ENCODE measurements at regions not wholly inside any gene's neighbourhood (a gene's known extent, or its start where the extent isn't known, plus 50 kb on each side); places are given as distances from the start of the nearest gene placed in this dataset.

GRCh38 chr9:107932046-107932445 lies 442.5 kb upstream of the KLF4 start:
- Histone ChIP-seq H3K4me3 (ENCODE audit: low read depth in 1 of 2, low read length in 2 of 2) (no peak overlapping the region), H3K27ac (ENCODE audit: low read depth, low read length) (no peak overlapping the region), H3K9ac (ENCODE audit: low read length) (no peak overlapping the region), H3K36me3 (ENCODE audit: insufficient read depth, low read length) (no peaks in the 10 kb centered on the region), H3K9me3 (ENCODE audit: low read length) (no peaks in the 10 kb centered on the region), H3K4me1 (ENCODE audit: insufficient read depth, low read length) (no peaks in the 10 kb centered on the region), H3K27me3 (ENCODE audit: control insufficient read depth in 1 of 2, insufficient read depth in 2 of 2, low read length in 2 of 2) (no peaks in the 10 kb centered on the region)

- no peak overlapping the region for H3K27ac ChIP-seq (ENCODE audit: low read depth, low read length)
- H3K9ac ChIP-seq (ENCODE audit: low read length), result no peak overlapping the region
- no peaks in the 10 kb centered on the region for H3K36me3 ChIP-seq (ENCODE audit: insufficient read depth, low read length)
- no peak overlapping the region for H3K4me3 ChIP-seq (ENCODE audit: low read depth in 1 of 2, low read length in 2 of 2)
- no peaks in the 10 kb centered on the region for H3K27me3 ChIP-seq (ENCODE audit: control insufficient read depth in 1 of 2, insufficient read depth in 2 of 2, low read length in 2 of 2)
- no peaks in the 10 kb centered on the region for H3K4me1 ChIP-seq (ENCODE audit: insufficient read depth, low read length)
- H3K9me3 ChIP-seq (ENCODE audit: low read length), result no peaks in the 10 kb centered on the region
Observed at GRCh38 chr9:107931071-107931715, 441.6 kb upstream of the KLF4 start.

GRCh38 chr9:107929443-107929842 lies 439.9 kb upstream of the KLF4 start:
- no peak overlapping the region for H3K9ac ChIP-seq (ENCODE audit: low read length)
- no peaks in the 10 kb centered on the region for H3K9me3 ChIP-seq (ENCODE audit: low read length)
- no peaks in the 10 kb centered on the region for H3K27me3 ChIP-seq (ENCODE audit: control insufficient read depth in 1 of 2, insufficient read depth in 2 of 2, low read length in 2 of 2)
- H3K4me1 ChIP-seq (ENCODE audit: insufficient read depth, low read length), result no peaks in the 10 kb centered on the region
- H3K4me3 ChIP-seq (ENCODE audit: low read depth in 1 of 2, low read length in 2 of 2), result no peak overlapping the region
- H3K36me3 ChIP-seq (ENCODE audit: insufficient read depth, low read length), result no peaks in the 10 kb centered on the region
- H3K27ac ChIP-seq (ENCODE audit: low read depth, low read length), result no peak overlapping the region

- Histone ChIP-seq H3K4me3 (ENCODE audit: low read depth in 1 of 2, low read length in 2 of 2) (no peak overlapping the region), H3K9ac (ENCODE audit: low read length) (no peak overlapping the region), H3K9me3 (ENCODE audit: low read length) (no peaks in the 10 kb centered on the region), H3K36me3 (ENCODE audit: insufficient read depth, low read length) (no peaks in the 10 kb centered on the region), H3K27ac (ENCODE audit: low read depth, low read length) (no peak overlapping the region), H3K27me3 (ENCODE audit: control insufficient read depth in 1 of 2, insufficient read depth in 2 of 2, low read length in 2 of 2) (no peaks in the 10 kb centered on the region), H3K4me1 (ENCODE audit: insufficient read depth, low read length) (no peaks in the 10 kb centered on the region)
Observed at GRCh38 chr9:107928701-107929371, 439.3 kb upstream of the KLF4 start.

- H3K9ac ChIP-seq (ENCODE audit: low read length), result no peak overlapping the region
- no peaks in the 10 kb centered on the region for H3K9me3 ChIP-seq (ENCODE audit: low read length)
- no peak overlapping the region for H3K27ac ChIP-seq (ENCODE audit: low read depth, low read length)
- H3K27me3 ChIP-seq (ENCODE audit: control insufficient read depth in 1 of 2, insufficient read depth in 2 of 2, low read length in 2 of 2), result no peaks in the 10 kb centered on the region
- no peaks in the 10 kb centered on the region for H3K36me3 ChIP-seq (ENCODE audit: insufficient read depth, low read length)
- peaks cover 5% of the 10 kb centered on the region for H3K4me1 ChIP-seq (ENCODE audit: insufficient read depth, low read length)
- H3K4me3 ChIP-seq (ENCODE audit: low read depth in 1 of 2, low read length in 2 of 2), result no peak overlapping the region
Observed at GRCh38 chr9:107927276-107927675, 437.7 kb upstream of the KLF4 start.

GRCh38 chr9:107925749-107926297 lies 436.3 kb upstream of the KLF4 start:
- H3K4me1 ChIP-seq (ENCODE audit: insufficient read depth, low read length), result peaks cover 6% of the 10 kb centered on the region
- H3K4me3 ChIP-seq (ENCODE audit: low read depth in 1 of 2, low read length in 2 of 2), result no peak overlapping the region
- H3K9ac ChIP-seq (ENCODE audit: low read length), result no peak overlapping the region
- no peaks in the 10 kb centered on the region for H3K9me3 ChIP-seq (ENCODE audit: low read length)
- H3K27me3 ChIP-seq (ENCODE audit: control insufficient read depth in 1 of 2, insufficient read depth in 2 of 2, low read length in 2 of 2), result no peaks in the 10 kb centered on the region
- no peak overlapping the region for H3K27ac ChIP-seq (ENCODE audit: low read depth, low read length)
- H3K36me3 ChIP-seq (ENCODE audit: insufficient read depth, low read length), result no peaks in the 10 kb centered on the region

GRCh38 chr9:107922260-107922659 lies 432.7 kb upstream of the KLF4 start:
- Histone ChIP-seq H3K4me3 (ENCODE audit: low read depth in 1 of 2, low read length in 2 of 2) (no peak overlapping the region), H3K27me3 (ENCODE audit: control insufficient read depth in 1 of 2, insufficient read depth in 2 of 2, low read length in 2 of 2) (no peaks in the 10 kb centered on the region), H3K27ac (ENCODE audit: low read depth, low read length) (no peak overlapping the region), H3K9ac (ENCODE audit: low read length) (no peak overlapping the region), H3K4me1 (ENCODE audit: insufficient read depth, low read length) (peaks cover 6% of the 10 kb centered on the region), H3K9me3 (ENCODE audit: low read length) (no peaks in the 10 kb centered on the region), H3K36me3 (ENCODE audit: insufficient read depth, low read length) (no peaks in the 10 kb centered on the region)

- Histone ChIP-seq H3K9ac (ENCODE audit: low read length) (no peak overlapping the region), H3K4me3 (ENCODE audit: low read depth in 1 of 2, low read length in 2 of 2) (no peak overlapping the region), H3K27ac (ENCODE audit: low read depth, low read length) (no peak overlapping the region)
Observed at GRCh38 chr9:107919263-107919662, 429.7 kb upstream of the KLF4 start.

GRCh38 chr9:107918749-107919148 lies 429.2 kb upstream of the KLF4 start:
- no peak overlapping the region for H3K4me3 ChIP-seq (ENCODE audit: low read depth in 1 of 2, low read length in 2 of 2)
- H3K27me3 ChIP-seq (ENCODE audit: control insufficient read depth in 1 of 2, insufficient read depth in 2 of 2, low read length in 2 of 2), result no peaks in the 10 kb centered on the region
- H3K9me3 ChIP-seq (ENCODE audit: low read length), result peaks cover 1% of the 10 kb centered on the region
- no peak overlapping the region for H3K27ac ChIP-seq (ENCODE audit: low read depth, low read length)
- no peak overlapping the region for H3K9ac ChIP-seq (ENCODE audit: low read length)
- no peaks in the 10 kb centered on the region for H3K36me3 ChIP-seq (ENCODE audit: insufficient read depth, low read length)
- H3K4me1 ChIP-seq (ENCODE audit: insufficient read depth, low read length), result peaks cover 6% of the 10 kb centered on the region

More at GRCh38 chr9:107919263-107919662, 429.7 kb upstream of the KLF4 start:
- no peaks in the 10 kb centered on the region for H3K27me3 ChIP-seq (ENCODE audit: control insufficient read depth in 1 of 2, insufficient read depth in 2 of 2, low read length in 2 of 2)
- H3K36me3 ChIP-seq (ENCODE audit: insufficient read depth, low read length), result no peaks in the 10 kb centered on the region
- peaks cover 6% of the 10 kb centered on the region for H3K4me1 ChIP-seq (ENCODE audit: insufficient read depth, low read length)
- no peaks in the 10 kb centered on the region for H3K9me3 ChIP-seq (ENCODE audit: low read length)

- Histone ChIP-seq H3K36me3 (ENCODE audit: insufficient read depth, low read length) (no peaks in the 10 kb centered on the region), H3K4me3 (ENCODE audit: low read depth in 1 of 2, low read length in 2 of 2) (no peak overlapping the region), H3K27ac (ENCODE audit: low read depth, low read length) (no peak overlapping the region), H3K9ac (ENCODE audit: low read length) (no peak overlapping the region), H3K4me1 (ENCODE audit: insufficient read depth, low read length) (no peaks in the 10 kb centered on the region), H3K9me3 (ENCODE audit: low read length) (peaks cover 6% of the 10 kb centered on the region), H3K27me3 (ENCODE audit: control insufficient read depth in 1 of 2, insufficient read depth in 2 of 2, low read length in 2 of 2) (no peaks in the 10 kb centered on the region)
Observed at GRCh38 chr9:107914151-107914550, 424.6 kb upstream of the KLF4 start.

- Histone ChIP-seq H3K4me1 (ENCODE audit: insufficient read depth, low read length) (no peaks in the 10 kb centered on the region), H3K27ac (ENCODE audit: low read depth, low read length) (no peak overlapping the region), H3K36me3 (ENCODE audit: insufficient read depth, low read length) (no peaks in the 10 kb centered on the region), H3K27me3 (ENCODE audit: control insufficient read depth in 1 of 2, insufficient read depth in 2 of 2, low read length in 2 of 2) (no peaks in the 10 kb centered on the region), H3K9me3 (ENCODE audit: low read length) (no peaks in the 10 kb centered on the region), H3K4me3 (ENCODE audit: low read depth in 1 of 2, low read length in 2 of 2) (no peak overlapping the region), H3K9ac (ENCODE audit: low read length) (no peak overlapping the region)
Observed at GRCh38 chr9:107907715-107908114, 418.1 kb upstream of the KLF4 start.

GRCh38 chr9:107907255-107907654 lies 417.7 kb upstream of the KLF4 start:
- Histone ChIP-seq H3K27me3 (ENCODE audit: control insufficient read depth in 1 of 2, insufficient read depth in 2 of 2, low read length in 2 of 2) (no peaks in the 10 kb centered on the region), H3K27ac (ENCODE audit: low read depth, low read length) (no peak overlapping the region), H3K36me3 (ENCODE audit: insufficient read depth, low read length) (no peaks in the 10 kb centered on the region), H3K4me3 (ENCODE audit: low read depth in 1 of 2, low read length in 2 of 2) (no peak overlapping the region), H3K4me1 (ENCODE audit: insufficient read depth, low read length) (no peaks in the 10 kb centered on the region), H3K9me3 (ENCODE audit: low read length) (no peaks in the 10 kb centered on the region), H3K9ac (ENCODE audit: low read length) (no peak overlapping the region)

Data from muscle layer of colon (tissue), 2 donors.